A549 (cell line): ENCODE measurements at regions not wholly inside any gene's neighbourhood (a gene's known extent, or its start where the extent isn't known, plus 50 kb on each side); places are given as distances from the start of the nearest gene placed in this dataset.

Experiments used
- ATAC-seq, 2 experiments: fragments of 200-7000 bp in 1 of 2; fragments of >200 bp in 1 of 2; cut with Nextera tagmentation in 1 of 2; cut with Tn5 transposase in 1 of 2; 3 replicates each; pipeline versions ENCODE4 v1.8.0 to v1.9.1; 2018 to 2020; ENCODE audit warnings: mild to moderate bottlenecking in 1 of 2, moderate library complexity in 1 of 2
- CTCF ChIA-PET: fragments of 300-600 bp; sonication (Branson Sonifier 250); formaldehyde crosslinking; extraction: SDS; loops from one replicate; lab custom pipeline; 2021; ENCODE audit warnings: antibody characterized with exemption, inconsistent platforms; lab: Yijun Ruan, JAX
- POLR2A ChIA-PET: fragments of 350-600 bp; formaldehyde crosslinking; extraction: SDS; loops from one replicate; lab custom pipeline; 2021; ENCODE audit warnings: antibody characterized with exemption, inconsistent platforms; lab: Yijun Ruan, JAX
- DNase-seq, 2 experiments: peaks; one replicate each; pipeline versions ENCODE4 v3.0.0 to v3.0.0-alpha.2; 2011 to 2016; ENCODE audit warnings: low read depth in 1 of 2, low spot score in 1 of 2
- FAIRE-seq: peaks from 2 replicates; lab custom pipeline; 2011; peaks lifted over from hg19 to GRCh38; lab: Jason Lieb, UNC
- H3K27ac ChIP-seq, 2 experiments: fragments of >200 bp; sonication (Bioruptor Twin); formaldehyde crosslinking; 3 replicates each; pipeline ENCODE4 v1.5.1; 2016 to 2017
- H3K4me1 ChIP-seq: fragments of >200 bp; sonication (Bioruptor Twin); formaldehyde crosslinking; 3 replicates; pipeline ENCODE4 v1.6.1; 2016
- H3K4me2 ChIP-seq: fragments of >200 bp; sonication (Bioruptor Twin); formaldehyde crosslinking; 3 replicates; pipeline ENCODE4 v1.6.1; 2016
- H3K4me3 ChIP-seq: fragments of >200 bp; sonication (Bioruptor Twin); formaldehyde crosslinking; 3 replicates; pipeline ENCODE4 v1.5.1; 2016
- H3K9me3 ChIP-seq: fragments of >200 bp; sonication (Bioruptor Twin); formaldehyde crosslinking; 3 replicates; pipeline ENCODE4 v1.6.1; 2016
- CEBPB ChIP-seq, 2 experiments: fragments of >200 bp in 1 of 2; sonication (Bioruptor Twin) in 1 of 2; formaldehyde crosslinking in 1 of 2; IDR thresholded peaks; 2 replicates each; pipeline ENCODE4 v1.6.1; 2012 to 2016
- CHD2 ChIP-seq: fragments of 150-350 bp; IDR thresholded peaks from 2 replicates; pipeline ENCODE4 v1.6.1; 2014; ENCODE audit warnings: low read length; ENCODE audit not compliant: partially characterized antibody
- CTCF ChIP-seq: fragments of >200 bp; sonication (Bioruptor Twin); formaldehyde crosslinking; IDR thresholded peaks from 3 replicates; pipeline ENCODE4 v1.5.1; 2016
- E2F6 ChIP-seq: IDR thresholded peaks from 2 replicates; pipeline ENCODE4 v1.6.1; 2012; ENCODE audit warnings: low read depth, borderline replicate concordance
- EHMT2 ChIP-seq: fragments of 200-600 bp; sonication (generic); IDR thresholded peaks from 2 replicates; pipeline ENCODE4 v1.6.1; 2016; ENCODE audit warnings: antibody characterized with exemption, low read depth, mild to moderate bottlenecking, moderate library complexity
- FOSL2 ChIP-seq, 2 experiments: fragments of 450-650 bp in 1 of 2; fragments of >200 bp in 1 of 2; sonication (Bioruptor Twin) in 1 of 2; formaldehyde crosslinking; IDR thresholded peaks; 2 replicates each; pipeline versions ENCODE4 v1.5.0 to v1.6.1; 2016 to 2020; ENCODE audit warnings: mild to moderate bottlenecking in 1 of 2, moderate library complexity in 1 of 2
- FOXS1 ChIP-seq: fragments of 250-450 bp; sonication (Bioruptor Pico); IDR thresholded peaks from 2 replicates; pipeline ENCODE4 v1.5.0; 2020; ENCODE audit warnings: mild to moderate bottlenecking, moderate library complexity
- HDAC2 ChIP-seq: fragments of 200-600 bp; sonication (generic); IDR thresholded peaks from 2 replicates; pipeline ENCODE4 v1.6.1; 2016
- HEYL ChIP-seq: fragments of 250-450 bp; sonication (Bioruptor Pico); IDR thresholded peaks from 2 replicates; pipeline ENCODE4 v1.8.0; 2021; ENCODE audit warnings: mild to moderate bottlenecking, moderate library complexity
- HMGXB4 ChIP-seq: fragments of 250-450 bp; sonication (Bioruptor Pico); IDR thresholded peaks from 2 replicates; pipeline ENCODE4 v1.5.0; 2021; ENCODE audit warnings: mild to moderate bottlenecking, moderate library complexity, borderline replicate concordance
- JUNB ChIP-seq: fragments of >200 bp; sonication (Bioruptor Twin); formaldehyde crosslinking; IDR thresholded peaks from 2 replicates; pipeline ENCODE4 v1.6.1; 2016
- KDM1A ChIP-seq: fragments of 200-600 bp; sonication (generic); IDR thresholded peaks from 2 replicates; pipeline ENCODE4 v1.6.1; 2016; ENCODE audit warnings: low read depth, mild to moderate bottlenecking
- MAFK ChIP-seq: fragments of 450-650 bp; IDR thresholded peaks from 2 replicates; pipeline ENCODE4 v1.6.1; 2014; ENCODE audit not compliant: partially characterized antibody
- MAZ ChIP-seq: fragments of 150-350 bp; IDR thresholded peaks from 2 replicates; pipeline ENCODE4 v1.6.1; 2014; ENCODE audit warnings: antibody characterized with exemption, low read depth, low read length, borderline replicate concordance
- NPAS2 ChIP-seq: fragments of 250-450 bp; sonication (Bioruptor Pico); IDR thresholded peaks from 2 replicates; pipeline ENCODE4 v1.8.0; 2022; ENCODE audit warnings: mild to moderate bottlenecking, moderate library complexity, borderline replicate concordance
- POLR2AphosphoS2 ChIP-seq: conservative IDR thresholded peaks from 2 replicates; pipeline ENCODE4 v1.6.1; 2012; ENCODE audit warnings: low read length, improper control_type of control experiment, inconsistent platforms
- RAD21 ChIP-seq, 2 experiments: fragments of >200 bp in 1 of 2; sonication (Bioruptor Twin) in 1 of 2; formaldehyde crosslinking in 1 of 2; IDR thresholded peaks in 1 of 2; conservative IDR thresholded peaks in 1 of 2; 2 replicates in 1 of 2; 3 replicates in 1 of 2; pipeline ENCODE4 v1.6.1; 2012 to 2018; ENCODE audit warnings: inconsistent platforms in 1 of 2
- SMC3 ChIP-seq: fragments of >200 bp; sonication (Bioruptor Twin); formaldehyde crosslinking; IDR thresholded peaks from 3 replicates; pipeline ENCODE4 v1.6.1; 2018; ENCODE audit warnings: inconsistent platforms
- ZNF302 ChIP-seq: fragments of 250-450 bp; sonication (Bioruptor Pico); IDR thresholded peaks from 2 replicates; pipeline ENCODE4 v1.9.0; 2021; ENCODE audit warnings: inconsistent platforms, mild to moderate bottlenecking, moderate library complexity
- ZSCAN20 ChIP-seq: fragments of 250-450 bp; sonication (Bioruptor Pico); IDR thresholded peaks from 2 replicates; pipeline ENCODE4 v1.8.0; 2022; ENCODE audit warnings: mild to moderate bottlenecking, moderate library complexity
- WGBS: methylation state at CpG from one replicate; pipeline ENCODE4 v1.1.6; 2017; ENCODE audit errors: missing lambda C conversion rate; 5-methylcytosine and 5-hydroxymethylcytosine counted together
- TF ChIP-seq, protein P1 (sequence below): fragments of 250-450 bp; sonication (Bioruptor Pico); IDR thresholded peaks from 2 replicates; pipeline ENCODE4 v1.5.0; 2020; ENCODE audit warnings: low read depth, mild to moderate bottlenecking, moderate library complexity

DNA sequence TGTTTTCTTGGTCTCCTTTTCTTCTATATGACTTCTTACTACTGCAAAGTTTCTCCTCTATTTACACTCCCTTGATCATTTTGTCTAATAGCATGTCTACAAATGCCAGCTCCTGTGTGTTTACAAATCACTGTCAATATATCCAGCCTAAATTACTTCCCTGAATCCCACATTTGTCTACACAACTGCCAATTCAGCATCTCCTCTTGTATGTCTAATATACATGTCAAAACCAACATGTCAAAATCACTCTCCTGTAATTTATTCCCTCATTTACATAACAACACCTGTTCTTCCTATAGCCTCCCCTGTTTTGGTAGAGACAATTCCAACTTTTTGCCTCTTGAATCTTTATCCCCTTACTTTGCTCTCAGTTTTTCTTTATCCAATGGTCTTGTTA lies 359.3 kb downstream of the PLOD2 start:
- Histone ChIP-seq H3K4me3 (no peak overlapping the region), H3K9me3 (no peaks in the 10 kb centered on the region), H3K4me2 (no peak overlapping the region), H3K4me1 (no peaks in the 10 kb centered on the region), H3K27ac (no peak overlapping the region)
- no peak for ATAC-seq
- DNase-seq = no peak
- ChIA-PET CTCF (no interaction called here), POLR2A (no interaction called here)
- no peak for FAIRE-seq
- TF ChIP-seq CEBPB (IDR thresholded peaks at IDR 0.05) (no peak), MAFK (no peak), ZSCAN20 (CRISPR knock-in tag) (no peak), KDM1A (no peak), NPAS2 (CRISPR knock-in tag) (no peak), FOXS1 (CRISPR knock-in tag) (no peak), FOSL2 (IDR thresholded peaks at IDR 0.05) (no peak), FOSL2 (CRISPR knock-in tag; IDR thresholded peaks at IDR 0.05) (no peak), HMGXB4 (no peak), E2F6 (no peak), HEYL (CRISPR knock-in tag) (no peak), CHD2 (no peak), ZNF302 (no peak), SMC3 (no peak)

GRCh38 chr3:145807990-145808389 lies 353.0 kb downstream of the PLOD2 start:
- Histone ChIP-seq H3K27ac (no peak overlapping the region), H3K4me1 (no peaks in the 10 kb centered on the region), H3K9me3 (no peaks in the 10 kb centered on the region), H3K4me2 (no peak overlapping the region), H3K4me3 (no peak overlapping the region)
- 0% methylated on average over 3 of the region's 3 CpGs for WGBS
- FAIRE-seq = no peak
- ChIA-PET POLR2A (no interaction called here), CTCF (interaction anchor here (0.9 kb wide), 1 partner anchor 230 kb away, joined by 3 read pairs; no protein-coding TSS in a partner anchor)
- peak; percentile 34 to 70; a peak in 3 of 6 replicates for ATAC-seq
- DNase-seq = peak in 1 of 2 experiments; percentile 25
- TF ChIP-seq HDAC2 = no peak
- TF ChIP-seq MAZ = no peak
- TF ChIP-seq RAD21 (conservative IDR thresholded peaks at IDR 0.05 in 1 of 2, IDR thresholded peaks at IDR 0.05 in 1 of 2) = 0 out of 5 replicates have a peak, but pooled peaks of 1 of the 2 experiments have one; percentile 15
- TF ChIP-seq POLR2AphosphoS2 = no peak
- peak; percentile 80; the same call in 1 of the 2 replicates for TF ChIP-seq FOXS1 (CRISPR knock-in tag)
- TF ChIP-seq ZNF302 = no peak
- TF ChIP-seq, protein P1, sequence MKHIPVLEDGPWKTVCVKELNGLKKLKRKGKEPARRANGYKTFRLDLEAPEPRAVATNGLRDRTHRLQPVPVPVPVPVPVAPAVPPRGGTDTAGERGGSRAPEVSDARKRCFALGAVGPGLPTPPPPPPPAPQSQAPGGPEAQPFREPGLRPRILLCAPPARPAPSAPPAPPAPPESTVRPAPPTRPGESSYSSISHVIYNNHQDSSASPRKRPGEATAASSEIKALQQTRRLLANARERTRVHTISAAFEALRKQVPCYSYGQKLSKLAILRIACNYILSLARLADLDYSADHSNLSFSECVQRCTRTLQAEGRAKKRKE (CRISPR knock-in tag) = no peak
- no peak for TF ChIP-seq EHMT2
- TF ChIP-seq JUNB = no peak
- TF ChIP-seq CTCF = peak; percentile 14; the same call in 1 of the 3 replicates
